ENCODE measurements at regions not wholly inside any gene's neighbourhood (a gene's known extent, or its start where the extent isn't known, plus 50 kb on each side); places are given as distances from the start of the nearest gene placed in this dataset.

- TF ChIP-seq CTCF (IDR thresholded peaks at IDR 0.05; ENCODE audit: extremely low read depth, insufficient read depth, missing control alignments): no peak
- in situ Hi-C loops (cut with MboI; ENCODE audit: low pct_unique_long_range_greater_than_20kb, low sequenced_read_pairs, unreplicated experiment): no loop called here
- DNase-seq (ENCODE audit: low spot score): no peak
Observed at GRCh38 chr11:10397226-10397987, 57.7 kb upstream of the AMPD3 start.

- no peak for TF ChIP-seq CTCF (IDR thresholded peaks at IDR 0.05; ENCODE audit: extremely low read depth, insufficient read depth, missing control alignments)
- DNase-seq (ENCODE audit: low spot score): no peak
- in situ Hi-C loops (cut with MboI; ENCODE audit: low pct_unique_long_range_greater_than_20kb, low sequenced_read_pairs, unreplicated experiment): no loop called here
Observed at GRCh38 chr11:10398525-10398924, 56.5 kb upstream of the AMPD3 start.

- TF ChIP-seq CTCF (IDR thresholded peaks at IDR 0.05; ENCODE audit: extremely low read depth, insufficient read depth, missing control alignments): no peak
- no peak for DNase-seq (ENCODE audit: low spot score)
- in situ Hi-C loops (cut with MboI; ENCODE audit: low pct_unique_long_range_greater_than_20kb, low sequenced_read_pairs, unreplicated experiment): loop anchor here (10.0 kb wide), 1 partner anchor 254 kb away; no protein-coding TSS in a partner anchor
Observed at GRCh38 chr11:10400856-10401255, 54.2 kb upstream of the AMPD3 start.

GRCh38 chr11:10401256-10401655 is 53.8 kb upstream of the AMPD3 start:
- in situ Hi-C loops (cut with MboI; ENCODE audit: low pct_unique_long_range_greater_than_20kb, low sequenced_read_pairs, unreplicated experiment): loop anchor here (10.0 kb wide), 1 partner anchor 254 kb away; no protein-coding TSS in a partner anchor
- no peak for DNase-seq (ENCODE audit: low spot score)
- no peak for TF ChIP-seq CTCF (IDR thresholded peaks at IDR 0.05; ENCODE audit: extremely low read depth, insufficient read depth, missing control alignments)

- DNase-seq (ENCODE audit: low spot score): no peak
- TF ChIP-seq CTCF (IDR thresholded peaks at IDR 0.05; ENCODE audit: extremely low read depth, insufficient read depth, missing control alignments): no peak
- in situ Hi-C loops (cut with MboI; ENCODE audit: low pct_unique_long_range_greater_than_20kb, low sequenced_read_pairs, unreplicated experiment): loop anchor here (10.0 kb wide), 1 partner anchor 253 kb away; no protein-coding TSS in a partner anchor
Observed at GRCh38 chr11:10401696-10402392, 53.2 kb upstream of the AMPD3 start.

Measured in GM13977 (cell line).